ENCODE measurements at regions not wholly inside any gene's neighbourhood (a gene's known extent, or its start where the extent isn't known, plus 50 kb on each side); places are given as distances from the start of the nearest gene placed in this dataset.

DNA sequence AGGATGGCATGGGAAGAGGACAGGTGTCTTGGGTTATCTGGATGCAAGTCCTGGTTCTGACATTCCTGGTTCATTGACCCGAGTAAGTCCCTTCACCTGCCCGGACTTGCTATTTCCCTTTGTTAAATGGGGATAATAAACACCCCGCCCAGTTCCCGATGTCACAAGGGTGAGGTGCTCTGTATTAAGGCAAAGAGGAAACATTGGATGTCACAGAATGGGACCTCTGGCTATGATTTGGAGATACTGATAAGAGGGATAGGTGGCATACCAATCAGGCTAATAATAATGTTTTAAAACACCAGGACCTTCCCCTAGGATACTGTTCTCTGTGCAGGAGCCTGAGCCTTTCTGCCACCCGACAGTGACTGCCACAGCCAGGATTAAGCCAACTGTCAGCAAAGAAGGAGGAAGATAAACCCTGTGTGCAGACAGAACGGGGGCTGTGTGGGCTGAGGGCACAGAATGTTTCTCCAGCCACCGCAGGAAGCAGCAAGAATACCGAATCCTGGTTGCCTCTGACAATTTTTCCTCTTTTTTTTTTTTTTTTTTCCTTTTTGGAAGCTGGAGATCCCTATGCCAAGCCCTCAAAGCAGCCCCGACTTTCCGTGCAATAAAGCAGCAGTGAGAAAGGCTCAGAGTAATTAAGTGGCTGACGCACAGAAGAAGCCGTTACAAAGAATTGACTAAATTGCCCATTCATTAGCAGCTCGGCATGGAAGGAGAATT is 336.6 kb downstream of the SMAD2 start:
- TF ChIP-seq, protein P1, sequence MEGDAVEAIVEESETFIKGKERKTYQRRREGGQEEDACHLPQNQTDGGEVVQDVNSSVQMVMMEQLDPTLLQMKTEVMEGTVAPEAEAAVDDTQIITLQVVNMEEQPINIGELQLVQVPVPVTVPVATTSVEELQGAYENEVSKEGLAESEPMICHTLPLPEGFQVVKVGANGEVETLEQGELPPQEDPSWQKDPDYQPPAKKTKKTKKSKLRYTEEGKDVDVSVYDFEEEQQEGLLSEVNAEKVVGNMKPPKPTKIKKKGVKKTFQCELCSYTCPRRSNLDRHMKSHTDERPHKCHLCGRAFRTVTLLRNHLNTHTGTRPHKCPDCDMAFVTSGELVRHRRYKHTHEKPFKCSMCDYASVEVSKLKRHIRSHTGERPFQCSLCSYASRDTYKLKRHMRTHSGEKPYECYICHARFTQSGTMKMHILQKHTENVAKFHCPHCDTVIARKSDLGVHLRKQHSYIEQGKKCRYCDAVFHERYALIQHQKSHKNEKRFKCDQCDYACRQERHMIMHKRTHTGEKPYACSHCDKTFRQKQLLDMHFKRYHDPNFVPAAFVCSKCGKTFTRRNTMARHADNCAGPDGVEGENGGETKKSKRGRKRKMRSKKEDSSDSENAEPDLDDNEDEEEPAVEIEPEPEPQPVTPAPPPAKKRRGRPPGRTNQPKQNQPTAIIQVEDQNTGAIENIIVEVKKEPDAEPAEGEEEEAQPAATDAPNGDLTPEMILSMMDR (IDR thresholded peaks at IDR 0.05): no peak
- TF ChIP-seq EP300 (IDR thresholded peaks at IDR 0.05): no peak
- no peak for TF ChIP-seq POLR2A (IDR thresholded peaks at IDR 0.05; ENCODE audit: low read length)

Data from A549 (cell line).